ACC112 (cell line): ENCODE measurements at regions not wholly inside any gene's neighbourhood (a gene's known extent, or its start where the extent isn't known, plus 50 kb on each side); places are given as distances from the start of the nearest gene placed in this dataset.

ENCODE experiments used
- H2AFZ ChIP-seq: fragments of 200-600 bp; sonication (generic); one replicate; pipeline ENCODE4 v1.6.0; 2017; ENCODE audit warnings: antibody characterized with exemption, low read length; ENCODE audit not compliant: unreplicated experiment
- H3K27ac ChIP-seq: fragments of 200-600 bp; sonication (generic); 2 replicates; pipeline ENCODE4 v1.5.1; 2014; ENCODE audit warnings: low read depth, mild to moderate bottlenecking, antibody characterized with exemption, low read length, moderate library complexity
- H3K27me3 ChIP-seq: fragments of 200-600 bp; sonication (generic); 2 replicates; pipeline ENCODE4 v1.6.1; 2014; ENCODE audit warnings: mild to moderate bottlenecking, antibody characterized with exemption, low read length, moderate library complexity, mixed read lengths; ENCODE audit not compliant: insufficient read depth
- H3K36me3 ChIP-seq: fragments of 200-600 bp; sonication (generic); 2 replicates; pipeline ENCODE4 v1.6.1; 2016; ENCODE audit warnings: mild to moderate bottlenecking, antibody characterized with exemption, low read length, moderate library complexity, mixed read lengths; ENCODE audit not compliant: insufficient read depth
- H3K4me1 ChIP-seq: fragments of 200-600 bp; sonication (generic); one replicate; pipeline ENCODE4 v1.6.1; 2016; ENCODE audit warnings: low read length, mixed read lengths; ENCODE audit not compliant: insufficient read depth, unreplicated experiment, control insufficient read depth
- H3K4me3 ChIP-seq: fragments of 200-600 bp; sonication (generic); 2 replicates; pipeline ENCODE4 v1.5.1; 2014; ENCODE audit warnings: mild to moderate bottlenecking, low read depth, low read length
- H3K79me2 ChIP-seq: fragments of 200-600 bp; sonication (generic); one replicate; pipeline ENCODE4 v1.6.0; 2016; ENCODE audit warnings: low read length; ENCODE audit not compliant: control insufficient read depth, unreplicated experiment, insufficient read depth

GRCh38 chr2:150698016-150698661, 210.7 kb upstream of the RND3 start:
- Histone ChIP-seq H3K27me3 (no peaks in the 10 kb centered on the region), H3K36me3 (no peaks in the 10 kb centered on the region), H3K4me3 (peak overlapping the region; percentile 14; the same call in 1 of the 2 replicates), H3K27ac (peak overlapping the region; percentile 87), H2AFZ (peak overlapping the region; percentile 31), H3K4me1 (peaks cover 23% of the 10 kb centered on the region), H3K79me2 (no peaks in the 10 kb centered on the region)

GRCh38 chr2:150697596-150697995, 210.1 kb upstream of the RND3 start:
- Histone ChIP-seq H3K27ac (peak overlapping the region; percentile 87), H3K36me3 (no peaks in the 10 kb centered on the region), H3K79me2 (no peaks in the 10 kb centered on the region), H3K27me3 (no peaks in the 10 kb centered on the region), H2AFZ (peak overlapping the region; percentile 31), H3K4me1 (peaks cover 23% of the 10 kb centered on the region), H3K4me3 (no peak overlapping the region)

DNA sequence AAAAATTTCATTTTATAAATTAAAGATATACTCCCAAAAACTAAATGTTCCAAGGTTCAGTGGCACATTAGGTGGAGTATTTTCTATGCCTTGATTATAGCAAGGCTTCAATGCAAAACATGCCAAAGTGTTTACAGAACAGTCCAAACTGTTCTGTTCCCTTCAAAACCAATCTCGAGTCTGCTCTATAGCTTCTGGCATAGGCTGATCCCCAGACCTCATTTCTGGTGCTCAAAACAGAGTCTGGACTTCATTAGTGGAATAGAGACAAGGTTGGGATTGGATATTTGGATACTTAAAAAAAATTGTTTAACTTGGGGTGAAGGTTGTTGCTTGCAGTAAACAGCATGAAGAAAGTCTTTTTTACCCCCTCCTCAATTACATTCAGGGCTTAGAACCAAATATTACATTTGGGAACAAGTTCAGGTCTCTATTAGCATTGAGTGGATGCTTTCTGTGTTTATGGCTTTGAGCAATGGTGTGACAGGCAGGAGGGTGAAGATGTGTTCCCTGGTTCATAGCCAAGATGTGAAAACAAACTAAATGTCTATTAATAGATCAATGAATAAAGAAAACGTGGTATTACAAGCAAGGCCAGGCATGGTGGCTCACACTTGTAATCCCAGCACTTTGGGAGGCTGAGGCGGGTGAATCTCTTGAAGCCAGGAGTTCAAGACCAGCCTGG, 208.1 kb upstream of the RND3 start:
- Histone ChIP-seq H3K4me3 (no peak overlapping the region), H3K79me2 (no peaks in the 10 kb centered on the region), H3K4me1 (peaks cover 32% of the 10 kb centered on the region), H2AFZ (no peak overlapping the region), H3K27ac (no peak overlapping the region), H3K27me3 (no peaks in the 10 kb centered on the region), H3K36me3 (no peaks in the 10 kb centered on the region)

- no peak overlapping the region for H2AFZ ChIP-seq
- no peaks in the 10 kb centered on the region for H3K36me3 ChIP-seq
- H3K27me3 ChIP-seq: no peaks in the 10 kb centered on the region
- no peaks in the 10 kb centered on the region for H3K79me2 ChIP-seq
- H3K27ac ChIP-seq: no peak overlapping the region
- no peak overlapping the region for H3K4me3 ChIP-seq
- peaks cover 43% of the 10 kb centered on the region for H3K4me1 ChIP-seq
Measured at GRCh38 chr2:150693556-150693955, 206.1 kb upstream of the RND3 start.

GRCh38 chr2:150690870-150691269, 203.4 kb upstream of the RND3 start:
- no peaks in the 10 kb centered on the region for H3K27me3 ChIP-seq
- H3K27ac ChIP-seq: peak overlapping the region; percentile 65
- H3K36me3 ChIP-seq: no peaks in the 10 kb centered on the region
- H3K4me3 ChIP-seq: no peak overlapping the region
- peaks cover 43% of the 10 kb centered on the region for H3K4me1 ChIP-seq
- H3K79me2 ChIP-seq: no peaks in the 10 kb centered on the region
- H2AFZ ChIP-seq: peak overlapping the region; percentile 52

GRCh38 chr2:150690261-150690660, 202.8 kb upstream of the RND3 start:
- Histone ChIP-seq H3K27me3 (no peaks in the 10 kb centered on the region), H2AFZ (peak overlapping the region; percentile 52), H3K4me3 (no peak overlapping the region), H3K27ac (peak overlapping the region; percentile 65), H3K79me2 (no peaks in the 10 kb centered on the region), H3K4me1 (peaks cover 49% of the 10 kb centered on the region), H3K36me3 (no peaks in the 10 kb centered on the region)

DNA sequence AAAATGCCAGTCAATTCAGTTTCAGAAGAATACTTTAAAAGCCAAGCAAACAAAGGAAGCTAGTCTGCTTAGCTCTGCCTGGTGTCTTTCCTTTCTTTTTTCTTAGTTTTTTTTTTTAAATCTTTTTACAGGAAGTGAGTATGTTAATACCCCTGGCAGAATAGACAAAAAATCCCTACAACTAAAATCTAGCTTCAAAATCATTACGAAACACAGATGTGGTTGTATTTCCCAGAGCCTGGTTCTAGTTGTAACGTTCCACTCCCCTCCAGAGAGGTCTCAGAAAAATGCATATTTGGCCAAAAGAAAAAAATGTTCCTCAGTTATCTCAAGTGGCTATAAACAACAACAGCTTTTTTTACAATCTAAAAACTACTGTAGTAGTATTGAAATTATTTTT, 202.1 kb upstream of the RND3 start:
- Histone ChIP-seq H3K79me2 (no peaks in the 10 kb centered on the region), H3K27me3 (no peaks in the 10 kb centered on the region), H2AFZ (peak overlapping the region; percentile 79), H3K36me3 (no peaks in the 10 kb centered on the region), H3K4me1 (peaks cover 52% of the 10 kb centered on the region), H3K4me3 (no peak overlapping the region), H3K27ac (peak overlapping the region; percentile 65)

DNA sequence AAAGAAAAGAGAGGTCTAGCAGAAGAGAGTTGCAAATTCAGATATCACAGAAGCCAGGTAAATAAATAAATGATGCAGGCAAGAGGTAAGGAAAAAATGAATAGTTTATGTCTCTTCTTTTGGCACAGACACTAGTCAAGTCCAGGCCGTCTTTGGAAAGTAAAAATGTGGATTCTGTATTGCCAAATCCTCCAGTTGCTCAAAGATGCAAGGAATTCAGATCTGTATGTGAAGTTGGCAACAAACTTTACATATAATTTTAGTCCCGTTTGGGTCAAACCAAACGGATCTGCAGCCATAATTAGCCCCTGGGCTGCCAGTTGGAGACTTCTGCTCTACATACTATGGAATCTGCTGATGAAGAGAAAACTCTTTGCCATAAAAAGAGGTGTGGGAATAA, 200.5 kb upstream of the RND3 start:
- H3K4me3 ChIP-seq: no peak overlapping the region
- H3K4me1 ChIP-seq: peaks cover 52% of the 10 kb centered on the region
- H3K36me3 ChIP-seq: no peaks in the 10 kb centered on the region
- H3K27ac ChIP-seq: no peak overlapping the region
- H3K79me2 ChIP-seq: no peaks in the 10 kb centered on the region
- H2AFZ ChIP-seq: no peak overlapping the region
- H3K27me3 ChIP-seq: no peaks in the 10 kb centered on the region

DNA sequence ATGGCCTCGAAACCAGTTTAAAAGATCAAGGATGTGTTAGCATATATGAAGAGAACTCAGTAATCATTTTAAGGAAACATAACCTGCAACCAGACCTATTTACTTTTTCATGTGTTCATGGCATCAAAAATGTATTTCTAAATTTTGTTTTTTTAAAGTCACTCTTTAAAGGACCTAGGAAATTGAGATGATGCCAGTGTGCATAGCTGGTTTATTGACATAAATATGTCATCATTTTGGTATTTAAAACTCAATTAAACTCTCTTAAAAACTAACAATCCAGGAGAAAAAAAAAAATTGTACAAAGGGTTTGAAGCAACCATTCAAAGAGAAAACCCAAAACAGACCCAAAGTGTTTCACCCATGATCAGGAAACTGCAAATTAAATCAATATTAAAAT, 198.9 kb upstream of the RND3 start:
- Histone ChIP-seq H3K4me1 (peaks cover 62% of the 10 kb centered on the region), H3K27ac (peak overlapping the region; percentile 52), H3K79me2 (no peaks in the 10 kb centered on the region), H2AFZ (peak overlapping the region; percentile 34), H3K27me3 (no peaks in the 10 kb centered on the region), H3K4me3 (no peak overlapping the region), H3K36me3 (no peaks in the 10 kb centered on the region)

GRCh38 chr2:150681120-150681804, 193.8 kb upstream of the RND3 start:
- H3K79me2 ChIP-seq: no peaks in the 10 kb centered on the region
- H2AFZ ChIP-seq: peak overlapping the region; percentile 69
- peaks cover 51% of the 10 kb centered on the region for H3K4me1 ChIP-seq
- peak overlapping the region; percentile 100 for H3K27ac ChIP-seq
- no peaks in the 10 kb centered on the region for H3K27me3 ChIP-seq
- no peaks in the 10 kb centered on the region for H3K36me3 ChIP-seq
- no peak overlapping the region for H3K4me3 ChIP-seq
